ENCODE measurements at regions not wholly inside any gene's neighbourhood (a gene's known extent, or its start where the extent isn't known, plus 50 kb on each side); places are given as distances from the start of the nearest gene placed in this dataset.

- Histone ChIP-seq H3K4ac (ENCODE audit: low read depth, low read length) (no peak overlapping the region), H3K9me3 (ENCODE audit: insufficient read depth, low read depth, low read length) (no peaks in the 10 kb centered on the region), H2BK120ac (ENCODE audit: insufficient read depth, low read length, poor library complexity) (no peak overlapping the region), H3K9ac (ENCODE audit: low read length) (no peak overlapping the region), H3K23ac (ENCODE audit: low read length) (no peak overlapping the region), H4K8ac (ENCODE audit: low read depth, low read length) (no peak overlapping the region), H3K27me3 (ENCODE audit: insufficient read depth, low read length) (no peaks in the 10 kb centered on the region), H4K12ac (ENCODE audit: low read depth, low read length) (no peak overlapping the region), H3K4me1 (ENCODE audit: control insufficient read depth in 1 of 2, insufficient read depth in 2 of 2, low read length in 2 of 2) (no peaks in the 10 kb centered on the region), H2AK5ac (ENCODE audit: low read length) (no peak overlapping the region), H2BK12ac (ENCODE audit: low read length) (no peak overlapping the region), H3K18ac (ENCODE audit: low read length) (no peak overlapping the region), H3K79me2 (ENCODE audit: control insufficient read depth, insufficient read depth, low read length, poor library complexity) (no peaks in the 10 kb centered on the region), H2AFZ (ENCODE audit: insufficient read depth, low read length, poor library complexity) (no peak overlapping the region), H3K36me3 (ENCODE audit: control insufficient read depth in 1 of 2, insufficient read depth in 2 of 2, low read length in 2 of 2) (no peaks in the 10 kb centered on the region), H2BK5ac (ENCODE audit: low read depth, low read length, poor library complexity) (no peak overlapping the region), H3K79me1 (ENCODE audit: low read length) (no peaks in the 10 kb centered on the region), H3K4me3 (ENCODE audit: low read depth, low read length) (no peak overlapping the region), H3K4me2 (ENCODE audit: low read length) (no peak overlapping the region), H3K27ac (ENCODE audit: low read depth, low read length) (no peak overlapping the region), H3K14ac (ENCODE audit: low read length) (no peak overlapping the region), H4K91ac (ENCODE audit: low read depth, low read length) (no peak overlapping the region)
- no peak for DNase-seq
- WGBS (ENCODE audit: extremely low coverage, insufficient coverage, insufficient read length), result no CpG with 5 or more reads among the region's 7 CpGs
Measured at GRCh38 chr14:97723819-97724218, 926.6 kb downstream of the VRK1 start.

DNA sequence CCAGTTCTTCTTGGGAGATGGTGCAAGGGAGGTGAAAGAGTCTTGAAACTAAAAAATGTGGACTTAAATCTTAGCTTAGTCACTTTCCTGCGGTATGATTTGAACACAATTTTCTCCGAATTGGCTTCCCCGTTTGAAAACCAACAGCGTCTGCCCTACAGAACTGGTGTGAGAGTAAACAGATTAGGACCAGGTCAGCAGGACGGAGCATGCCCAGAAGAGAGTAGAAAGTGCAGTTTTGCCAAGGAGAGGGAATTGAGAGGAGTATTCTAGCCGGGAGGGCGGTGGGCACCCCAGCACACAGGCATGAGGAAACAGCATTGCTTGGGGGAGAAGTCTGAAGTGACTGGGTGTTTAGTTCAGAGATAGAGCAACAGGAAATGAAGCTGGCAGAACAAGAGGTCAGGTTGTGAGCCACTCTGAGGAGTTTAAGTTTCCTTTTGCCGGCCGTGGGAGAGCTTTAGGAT lies 927.1 kb downstream of the VRK1 start:
- Histone ChIP-seq H3K79me1 (ENCODE audit: low read length) (no peaks in the 10 kb centered on the region), H2AFZ (ENCODE audit: insufficient read depth, low read length, poor library complexity) (no peak overlapping the region), H3K4me2 (ENCODE audit: low read length) (no peak overlapping the region), H3K27me3 (ENCODE audit: insufficient read depth, low read length) (no peaks in the 10 kb centered on the region), H3K9me3 (ENCODE audit: insufficient read depth, low read depth, low read length) (no peaks in the 10 kb centered on the region), H3K9ac (ENCODE audit: low read length) (no peak overlapping the region), H2BK5ac (ENCODE audit: low read depth, low read length, poor library complexity) (no peak overlapping the region), H3K4ac (ENCODE audit: low read depth, low read length) (no peak overlapping the region), H2BK120ac (ENCODE audit: insufficient read depth, low read length, poor library complexity) (no peak overlapping the region), H3K79me2 (ENCODE audit: control insufficient read depth, insufficient read depth, low read length, poor library complexity) (no peaks in the 10 kb centered on the region), H3K23ac (ENCODE audit: low read length) (no peak overlapping the region), H3K4me3 (ENCODE audit: low read depth, low read length) (no peak overlapping the region), H4K12ac (ENCODE audit: low read depth, low read length) (no peak overlapping the region), H2BK12ac (ENCODE audit: low read length) (no peak overlapping the region), H3K14ac (ENCODE audit: low read length) (no peak overlapping the region), H3K18ac (ENCODE audit: low read length) (no peak overlapping the region), H4K8ac (ENCODE audit: low read depth, low read length) (no peak overlapping the region), H3K4me1 (ENCODE audit: control insufficient read depth in 1 of 2, insufficient read depth in 2 of 2, low read length in 2 of 2) (no peaks in the 10 kb centered on the region), H4K91ac (ENCODE audit: low read depth, low read length) (no peak overlapping the region), H2AK5ac (ENCODE audit: low read length) (no peak overlapping the region), H3K27ac (ENCODE audit: low read depth, low read length) (no peak overlapping the region), H3K36me3 (ENCODE audit: control insufficient read depth in 1 of 2, insufficient read depth in 2 of 2, low read length in 2 of 2) (no peaks in the 10 kb centered on the region)
- no CpG with 5 or more reads among the region's 9 CpGs for WGBS (ENCODE audit: extremely low coverage, insufficient coverage, insufficient read length)
- DNase-seq, result no peak

GRCh38 chr14:97726676-97727075 lies 929.5 kb downstream of the VRK1 start:
- H4K12ac ChIP-seq (ENCODE audit: low read depth, low read length), result no peak overlapping the region
- H3K9ac ChIP-seq (ENCODE audit: low read length), result no peak overlapping the region
- no peak overlapping the region for H3K23ac ChIP-seq (ENCODE audit: low read length)
- DNase-seq, result no peak
- no peaks in the 10 kb centered on the region for H3K79me2 ChIP-seq (ENCODE audit: control insufficient read depth, insufficient read depth, low read length, poor library complexity)
- no peak overlapping the region for H2AK5ac ChIP-seq (ENCODE audit: low read length)
- no peaks in the 10 kb centered on the region for H3K79me1 ChIP-seq (ENCODE audit: low read length)
- no peaks in the 10 kb centered on the region for H3K4me1 ChIP-seq (ENCODE audit: control insufficient read depth in 1 of 2, insufficient read depth in 2 of 2, low read length in 2 of 2)
- no peak overlapping the region for H2BK120ac ChIP-seq (ENCODE audit: insufficient read depth, low read length, poor library complexity)
- H4K91ac ChIP-seq (ENCODE audit: low read depth, low read length), result no peak overlapping the region
- no peak overlapping the region for H3K18ac ChIP-seq (ENCODE audit: low read length)
- no peaks in the 10 kb centered on the region for H3K27me3 ChIP-seq (ENCODE audit: insufficient read depth, low read length)
- no peaks in the 10 kb centered on the region for H3K9me3 ChIP-seq (ENCODE audit: insufficient read depth, low read depth, low read length)
- H3K4ac ChIP-seq (ENCODE audit: low read depth, low read length), result no peak overlapping the region
- no peak overlapping the region for H3K4me3 ChIP-seq (ENCODE audit: low read depth, low read length)
- H3K36me3 ChIP-seq (ENCODE audit: control insufficient read depth in 1 of 2, insufficient read depth in 2 of 2, low read length in 2 of 2), result no peaks in the 10 kb centered on the region
- no peak overlapping the region for H3K4me2 ChIP-seq (ENCODE audit: low read length)
- H2BK5ac ChIP-seq (ENCODE audit: low read depth, low read length, poor library complexity), result no peak overlapping the region
- no peak overlapping the region for H3K27ac ChIP-seq (ENCODE audit: low read depth, low read length)
- H2AFZ ChIP-seq (ENCODE audit: insufficient read depth, low read length, poor library complexity), result no peak overlapping the region
- WGBS (ENCODE audit: extremely low coverage, insufficient coverage, insufficient read length), result no CpG with 5 or more reads among the region's 3 CpGs
- no peak overlapping the region for H2BK12ac ChIP-seq (ENCODE audit: low read length)
- no peak overlapping the region for H4K8ac ChIP-seq (ENCODE audit: low read depth, low read length)
- H3K14ac ChIP-seq (ENCODE audit: low read length), result no peak overlapping the region

GRCh38 chr14:97730706-97731105 lies 933.5 kb downstream of the VRK1 start:
- no peak overlapping the region for H3K4ac ChIP-seq (ENCODE audit: low read depth, low read length)
- no CpG with 5 or more reads among the region's 4 CpGs for whole genome bisulfite sequencing (ENCODE audit: extremely low coverage, insufficient coverage, insufficient read length)

More at GRCh38 chr14:97730706-97731105, 933.5 kb downstream of the VRK1 start:
- H3K4me1 ChIP-seq (ENCODE audit: control insufficient read depth in 1 of 2, insufficient read depth in 2 of 2, low read length in 2 of 2), result no peaks in the 10 kb centered on the region
- H3K4me2 ChIP-seq (ENCODE audit: low read length), result no peak overlapping the region
- H3K14ac ChIP-seq (ENCODE audit: low read length), result no peak overlapping the region
- H3K9me3 ChIP-seq (ENCODE audit: insufficient read depth, low read depth, low read length), result no peaks in the 10 kb centered on the region
- H3K27me3 ChIP-seq (ENCODE audit: insufficient read depth, low read length), result no peaks in the 10 kb centered on the region
- H2BK5ac ChIP-seq (ENCODE audit: low read depth, low read length, poor library complexity), result no peak overlapping the region
- H3K79me1 ChIP-seq (ENCODE audit: low read length), result no peaks in the 10 kb centered on the region
- no peaks in the 10 kb centered on the region for H3K79me2 ChIP-seq (ENCODE audit: control insufficient read depth, insufficient read depth, low read length, poor library complexity)
- H3K27ac ChIP-seq (ENCODE audit: low read depth, low read length), result no peak overlapping the region
- no peak overlapping the region for H2AFZ ChIP-seq (ENCODE audit: insufficient read depth, low read length, poor library complexity)
- no peak overlapping the region for H4K91ac ChIP-seq (ENCODE audit: low read depth, low read length)
- no peak overlapping the region for H3K9ac ChIP-seq (ENCODE audit: low read length)
- H2BK120ac ChIP-seq (ENCODE audit: insufficient read depth, low read length, poor library complexity), result no peak overlapping the region
- no peaks in the 10 kb centered on the region for H3K36me3 ChIP-seq (ENCODE audit: control insufficient read depth in 1 of 2, insufficient read depth in 2 of 2, low read length in 2 of 2)
- H2BK12ac ChIP-seq (ENCODE audit: low read length), result no peak overlapping the region
- H4K8ac ChIP-seq (ENCODE audit: low read depth, low read length), result no peak overlapping the region
- no peak overlapping the region for H3K4me3 ChIP-seq (ENCODE audit: low read depth, low read length)
- no peak overlapping the region for H2AK5ac ChIP-seq (ENCODE audit: low read length)
- no peak for DNase-seq
- H3K18ac ChIP-seq (ENCODE audit: low read length), result no peak overlapping the region
- H4K12ac ChIP-seq (ENCODE audit: low read depth, low read length), result no peak overlapping the region
- H3K23ac ChIP-seq (ENCODE audit: low read length), result no peak overlapping the region
